Endodermal cell (in vitro differentiated cells): ENCODE measurements at regions not wholly inside any gene's neighbourhood (a gene's known extent, or its start where the extent isn't known, plus 50 kb on each side); places are given as distances from the start of the nearest gene placed in this dataset.

Source experiments
- DNase-seq: peaks from one replicate; pipeline ENCODE4 v3.0.0-alpha.2; 2017
- H3K27ac ChIP-seq: 2 replicates; pipeline ENCODE4 v1.5.1; 2013; ENCODE audit warnings: mild to moderate bottlenecking, low read depth, low read length, moderate library complexity
- H3K27me3 ChIP-seq: 2 replicates; pipeline ENCODE4 v1.6.1; 2013; ENCODE audit warnings: mild to moderate bottlenecking, low read length, moderate library complexity; ENCODE audit not compliant: insufficient read depth, control insufficient read depth, poor library complexity, severe bottlenecking
- H3K36me3 ChIP-seq: 2 replicates; pipeline ENCODE4 v1.7.0; 2013; ENCODE audit warnings: mild to moderate bottlenecking, low read length, moderate library complexity; ENCODE audit not compliant: control insufficient read depth, insufficient read depth
- H3K4me1 ChIP-seq: one replicate; pipeline ENCODE4 v1.7.0; 2013; ENCODE audit warnings: low read length; ENCODE audit not compliant: control insufficient read depth, insufficient read depth
- H3K4me3 ChIP-seq: 2 replicates; pipeline ENCODE4 v1.5.1; 2013; ENCODE audit warnings: mild to moderate bottlenecking, low read length, moderate library complexity
- H3K9ac ChIP-seq: 2 replicates; pipeline ENCODE4 v1.6.1; 2013; ENCODE audit warnings: mild to moderate bottlenecking, low read length, moderate library complexity; ENCODE audit not compliant: poor library complexity, severe bottlenecking; ENCODE audit errors: extremely low read depth
- H3K9me3 ChIP-seq: 2 replicates; pipeline ENCODE4 v1.6.1; 2013; ENCODE audit warnings: mild to moderate bottlenecking, low read length, moderate library complexity; ENCODE audit not compliant: control insufficient read depth
- H3K27ac Mint-ChIP-seq: 2 replicates; pipeline ENCODE4 v1.8.0; 2020; ENCODE audit warnings: mixed read lengths
- H3K27me3 Mint-ChIP-seq: 2 replicates; pipeline ENCODE4 v1.8.0; 2021; ENCODE audit warnings: mild to moderate bottlenecking, mixed read lengths; ENCODE audit not compliant: insufficient read depth
- H3K36me3 Mint-ChIP-seq: 2 replicates; pipeline ENCODE4 v1.8.0; 2020; ENCODE audit warnings: low read depth, mixed read lengths
- H3K4me1 Mint-ChIP-seq: 2 replicates; pipeline ENCODE4 v1.8.0; 2020; ENCODE audit warnings: mixed read lengths
- H3K4me3 Mint-ChIP-seq: 2 replicates; pipeline ENCODE4 v1.8.0; 2020; ENCODE audit warnings: mild to moderate bottlenecking, moderate library complexity, mixed read lengths
- H3K9me3 Mint-ChIP-seq: 2 replicates; pipeline ENCODE4 v1.8.0; 2020; ENCODE audit warnings: mild to moderate bottlenecking, mixed read lengths
- CTCF ChIP-seq: fragments of 200-600 bp; sonication (generic); conservative IDR thresholded peaks from 2 replicates; pipeline ENCODE4 v1.5.0; 2021; ENCODE audit warnings: antibody characterized with exemption, mild to moderate bottlenecking
- WGBS, 2 experiments: methylation state at CpG; one replicate each; pipeline versions ENCODE4 v1.1.5 to v1.1.7; 2013; ENCODE audit warnings: missing lambda C conversion rate in 2 of 2, mixed read lengths in 1 of 2; ENCODE audit not compliant: insufficient coverage in 1 of 2, insufficient read length in 1 of 2; 5-methylcytosine and 5-hydroxymethylcytosine counted together

- no peaks in the 10 kb centered on the region for H3K4me1 ChIP-seq
- Mint-ChIP-seq H3K4me1 (peaks cover 2% of the 10 kb centered on the region), H3K27ac (no peak overlapping the region), H3K27me3 (no peaks in the 10 kb centered on the region), H3K36me3 (no peaks in the 10 kb centered on the region), H3K9me3 (no peaks in the 10 kb centered on the region), H3K4me3 (no peak overlapping the region)
- H3K4me3 ChIP-seq = no peak overlapping the region
- no peak for DNase-seq
- no peak for TF ChIP-seq CTCF
- H3K9me3 ChIP-seq = no peaks in the 10 kb centered on the region
- H3K9ac ChIP-seq = no peak overlapping the region
- H3K27me3 ChIP-seq = no peaks in the 10 kb centered on the region
- no peaks in the 10 kb centered on the region for H3K36me3 ChIP-seq
- 76 to 81% methylated on average over 4 of the region's 4 CpGs for WGBS, 2 experiments
- no peak overlapping the region for H3K27ac ChIP-seq
Measured at GRCh38 chr21:40938611-40939010, 91.7 kb upstream of the DSCAM start.

- Mint-ChIP-seq H3K27me3 (no peaks in the 10 kb centered on the region), H3K36me3 (no peaks in the 10 kb centered on the region), H3K4me1 (no peaks in the 10 kb centered on the region), H3K4me3 (no peak overlapping the region), H3K9me3 (peaks cover 20% of the 10 kb centered on the region), H3K27ac (no peak overlapping the region)
- no peaks in the 10 kb centered on the region for H3K36me3 ChIP-seq
- no peak overlapping the region for H3K4me3 ChIP-seq
- no peak overlapping the region for H3K9ac ChIP-seq
- 85 to 89% methylated on average over 3 of the region's 3 CpGs for WGBS, 2 experiments
- H3K4me1 ChIP-seq = no peaks in the 10 kb centered on the region
- no peak overlapping the region for H3K27ac ChIP-seq
- no peak for DNase-seq
- no peak for TF ChIP-seq CTCF
- no peaks in the 10 kb centered on the region for H3K27me3 ChIP-seq
- peaks cover 10% of the 10 kb centered on the region for H3K9me3 ChIP-seq
Measured at GRCh38 chr21:40947713-40948112, 100.8 kb upstream of the DSCAM start.

- no peak for DNase-seq
- Mint-ChIP-seq H3K9me3 (peaks cover 20% of the 10 kb centered on the region), H3K27ac (no peak overlapping the region), H3K4me1 (no peaks in the 10 kb centered on the region), H3K36me3 (no peaks in the 10 kb centered on the region), H3K4me3 (no peak overlapping the region), H3K27me3 (peaks cover 2% of the 10 kb centered on the region)
- H3K4me1 ChIP-seq = no peaks in the 10 kb centered on the region
- H3K9ac ChIP-seq = no peak overlapping the region
- no peaks in the 10 kb centered on the region for H3K27me3 ChIP-seq
- H3K9me3 ChIP-seq = no peaks in the 10 kb centered on the region
- no peak overlapping the region for H3K27ac ChIP-seq
- TF ChIP-seq CTCF = no peak
- H3K4me3 ChIP-seq = no peak overlapping the region
- no peaks in the 10 kb centered on the region for H3K36me3 ChIP-seq
Measured at GRCh38 chr21:40950970-40951369, 104.0 kb upstream of the DSCAM start.
